Upper lobe of left lung (tissue), 6 donors: ENCODE measurements at regions not wholly inside any gene's neighbourhood (a gene's known extent, or its start where the extent isn't known, plus 50 kb on each side); places are given as distances from the start of the nearest gene placed in this dataset.

ENCODE experiments used
- ATAC-seq, 2 donors: fragments of 200-7000 bp; cut with Tn5 transposase; one replicate each; pipeline ENCODE4 v1.9.1; 2022; ENCODE audit warnings: mild to moderate bottlenecking in 2 of 2, moderate library complexity in 2 of 2; ENCODE audit not compliant: low FRiP score in 2 of 2
- DNase-seq, 2 donors: peaks; one replicate each; pipeline ENCODE4 v3.0.0-alpha.2; 2019 to 2020
- H3K27ac ChIP-seq, 4 donors: fragments of 200-600 bp; sonication (generic); one replicate each; pipeline ENCODE4 v1.5.1; 2016 to 2019
- H3K27me3 ChIP-seq, 4 donors: fragments of 200-600 bp; sonication (generic); one replicate each; pipeline ENCODE4 v1.5.1; 2017 to 2019
- H3K36me3 ChIP-seq, 4 donors: fragments of 200-600 bp; sonication (generic); one replicate each; pipeline ENCODE4 v1.5.1; 2016 to 2019
- H3K4me1 ChIP-seq, 4 donors: fragments of 200-600 bp; sonication (generic); one replicate each; pipeline ENCODE4 v1.5.1; 2018 to 2019
- H3K4me3 ChIP-seq, 4 donors: fragments of 200-600 bp; sonication (generic); one replicate each; pipeline ENCODE4 v1.5.1; 2017 to 2019; ENCODE audit warnings: mild to moderate bottlenecking in 2 of 4, moderate library complexity in 1 of 4
- H3K9me3 ChIP-seq, 4 donors: fragments of 200-600 bp; sonication (generic); one replicate each; pipeline ENCODE4 v1.5.1; 2018 to 2019
- EP300 ChIP-seq, 4 donors: sonication (generic); formaldehyde crosslinking; IDR thresholded peaks; one replicate each; pipeline ENCODE4 v1.5.1; 2017; ENCODE audit warnings: antibody characterized with exemption in 4 of 4, control low read depth in 2 of 4
- POLR2A ChIP-seq, 4 donors: fragments of 450-650 bp; IDR thresholded peaks; one replicate each; pipeline ENCODE4 v1.5.1; 2016 to 2017; ENCODE audit warnings: antibody characterized with exemption in 4 of 4, mild to moderate bottlenecking in 2 of 4
- POLR2AphosphoS5 ChIP-seq, 2 donors: sonication (generic); formaldehyde crosslinking; IDR thresholded peaks; one replicate each; pipeline ENCODE4 v1.5.1; 2017; ENCODE audit warnings: antibody characterized with exemption in 2 of 2
- WGBS, 2 donors: methylation state at CpG; one replicate each; pipeline ENCODE4 v1.1.5; 2017 to 2018; 5-methylcytosine and 5-hydroxymethylcytosine counted together
- TF ChIP-seq, protein P1 (sequence below), 6 experiments: fragments of 450-650 bp in 4 of 6; fragments of 200-600 bp in 2 of 6; sonication (generic) in 2 of 6; IDR thresholded peaks; one replicate each; pipeline ENCODE4 v1.5.1; 2016 to 2019; ENCODE audit warnings: antibody characterized with exemption in 6 of 6
- donor health status: DM: no; HTN: no; CAD: no; lungs with moderate emphysema.
- donor health status: DM: no; HTN: yes; CAD: no; lungs with severe emphysema.

DNA sequence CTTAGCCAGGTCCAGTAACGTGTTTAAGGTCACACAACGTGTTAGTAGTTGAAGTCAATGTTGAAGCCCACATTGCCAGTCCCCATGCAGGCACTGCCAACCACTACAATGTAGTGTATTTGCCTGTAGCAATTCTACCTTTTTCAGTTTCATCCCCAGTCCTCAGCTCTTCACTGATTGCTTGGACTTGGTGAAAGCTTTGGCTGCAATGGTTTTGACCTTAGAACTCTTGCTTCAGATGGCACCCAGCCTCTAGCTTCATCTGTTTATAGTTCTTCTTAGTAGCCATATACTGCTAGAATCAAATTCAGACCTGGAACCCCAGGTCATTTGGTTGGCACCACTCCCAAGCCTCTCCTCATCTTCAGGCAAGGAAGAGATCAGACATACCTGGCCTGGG, 345.4 kb upstream of the SEMA6D start:
- TF ChIP-seq POLR2AphosphoS5 (IDR thresholded peaks at IDR 0.05) (no peak), POLR2A (IDR thresholded peaks at IDR 0.05) (no peak), EP300 (IDR thresholded peaks at IDR 0.05) (no peak)
- TF ChIP-seq, protein P1, sequence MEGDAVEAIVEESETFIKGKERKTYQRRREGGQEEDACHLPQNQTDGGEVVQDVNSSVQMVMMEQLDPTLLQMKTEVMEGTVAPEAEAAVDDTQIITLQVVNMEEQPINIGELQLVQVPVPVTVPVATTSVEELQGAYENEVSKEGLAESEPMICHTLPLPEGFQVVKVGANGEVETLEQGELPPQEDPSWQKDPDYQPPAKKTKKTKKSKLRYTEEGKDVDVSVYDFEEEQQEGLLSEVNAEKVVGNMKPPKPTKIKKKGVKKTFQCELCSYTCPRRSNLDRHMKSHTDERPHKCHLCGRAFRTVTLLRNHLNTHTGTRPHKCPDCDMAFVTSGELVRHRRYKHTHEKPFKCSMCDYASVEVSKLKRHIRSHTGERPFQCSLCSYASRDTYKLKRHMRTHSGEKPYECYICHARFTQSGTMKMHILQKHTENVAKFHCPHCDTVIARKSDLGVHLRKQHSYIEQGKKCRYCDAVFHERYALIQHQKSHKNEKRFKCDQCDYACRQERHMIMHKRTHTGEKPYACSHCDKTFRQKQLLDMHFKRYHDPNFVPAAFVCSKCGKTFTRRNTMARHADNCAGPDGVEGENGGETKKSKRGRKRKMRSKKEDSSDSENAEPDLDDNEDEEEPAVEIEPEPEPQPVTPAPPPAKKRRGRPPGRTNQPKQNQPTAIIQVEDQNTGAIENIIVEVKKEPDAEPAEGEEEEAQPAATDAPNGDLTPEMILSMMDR (IDR thresholded peaks at IDR 0.05) = no peak
- Histone ChIP-seq H3K36me3 (no peaks in the 10 kb centered on the region), H3K27ac (no peak overlapping the region), H3K9me3 (no peaks in the 10 kb centered on the region), H3K4me1 (no peaks in the 10 kb centered on the region), H3K4me3 (no peak overlapping the region), H3K27me3 (no peaks in the 10 kb centered on the region)
- WGBS, 2 donors = 88 to 89% methylated on average over 2 of the region's 2 CpGs
- ATAC-seq (no peak), DNase-seq (no peak)

DNA sequence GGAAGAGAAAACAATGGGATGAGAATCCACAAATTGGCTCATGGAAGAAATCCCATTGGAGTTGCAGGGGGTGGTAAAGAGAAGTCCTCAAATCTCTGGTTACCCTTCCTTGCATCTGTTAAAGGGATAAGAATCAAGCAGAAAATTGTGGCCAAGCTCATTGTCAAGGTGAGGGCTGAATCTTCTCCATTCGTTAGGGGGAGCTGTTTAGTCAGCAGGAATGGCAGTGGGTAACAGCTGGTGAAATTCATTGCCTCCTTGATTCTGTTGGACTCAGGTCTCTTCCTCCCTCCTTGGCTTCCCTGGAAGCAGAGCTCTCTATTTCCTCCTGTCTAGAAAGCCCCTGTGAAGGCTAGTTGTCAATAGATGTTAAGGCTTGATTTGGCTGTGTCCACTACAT, 343.1 kb upstream of the SEMA6D start:
- Histone ChIP-seq H3K27ac (no peak overlapping the region), H3K9me3 (no peaks in the 10 kb centered on the region), H3K27me3 (no peaks in the 10 kb centered on the region), H3K4me1 (no peaks in the 10 kb centered on the region), H3K36me3 (no peaks in the 10 kb centered on the region), H3K4me3 (no peak overlapping the region)
- WGBS, 2 donors = 13 to 14% methylated on average over 1 of the region's 1 CpG
- TF ChIP-seq, protein P1 (IDR thresholded peaks at IDR 0.05) = no peak
- TF ChIP-seq POLR2A (IDR thresholded peaks at IDR 0.05) (no peak), POLR2AphosphoS5 (IDR thresholded peaks at IDR 0.05) (no peak), EP300 (IDR thresholded peaks at IDR 0.05) (no peak)
- DNase-seq = no peak
- ATAC-seq = no peak

DNA sequence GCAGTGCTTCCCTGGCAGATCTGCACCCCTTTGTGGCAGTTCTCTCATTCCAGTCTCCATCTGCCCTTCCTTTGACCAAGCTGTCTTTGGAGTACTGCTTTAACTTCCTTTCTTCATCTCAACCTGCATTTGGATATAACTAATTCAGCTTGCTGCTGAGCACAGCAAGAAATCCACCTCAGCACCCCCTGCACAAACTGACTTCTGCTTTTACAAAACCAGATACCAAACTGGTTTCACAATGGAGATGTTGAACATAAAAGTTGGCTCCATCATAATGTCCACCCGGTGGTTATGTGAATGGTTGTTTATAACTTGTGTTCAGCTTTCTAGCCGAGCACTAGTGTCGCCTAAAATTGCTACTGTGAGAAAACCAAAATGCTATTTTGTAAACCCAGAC, 341.1 kb upstream of the SEMA6D start:
- Histone ChIP-seq H3K9me3 (no peaks in the 10 kb centered on the region), H3K27me3 (no peaks in the 10 kb centered on the region), H3K4me3 (no peak overlapping the region), H3K27ac (no peak overlapping the region), H3K36me3 (no peaks in the 10 kb centered on the region), H3K4me1 (no peaks in the 10 kb centered on the region)
- ATAC-seq (no peak), DNase-seq (no peak)
- TF ChIP-seq EP300 (IDR thresholded peaks at IDR 0.05) = no peak
- TF ChIP-seq POLR2AphosphoS5 (IDR thresholded peaks at IDR 0.05) = no peak
- TF ChIP-seq, protein P1 (IDR thresholded peaks at IDR 0.05) = no peak
- TF ChIP-seq POLR2A (IDR thresholded peaks at IDR 0.05) = no peak
- 63 to 64% methylated on average over 3 of the region's 3 CpGs for WGBS, 2 donors

DNA sequence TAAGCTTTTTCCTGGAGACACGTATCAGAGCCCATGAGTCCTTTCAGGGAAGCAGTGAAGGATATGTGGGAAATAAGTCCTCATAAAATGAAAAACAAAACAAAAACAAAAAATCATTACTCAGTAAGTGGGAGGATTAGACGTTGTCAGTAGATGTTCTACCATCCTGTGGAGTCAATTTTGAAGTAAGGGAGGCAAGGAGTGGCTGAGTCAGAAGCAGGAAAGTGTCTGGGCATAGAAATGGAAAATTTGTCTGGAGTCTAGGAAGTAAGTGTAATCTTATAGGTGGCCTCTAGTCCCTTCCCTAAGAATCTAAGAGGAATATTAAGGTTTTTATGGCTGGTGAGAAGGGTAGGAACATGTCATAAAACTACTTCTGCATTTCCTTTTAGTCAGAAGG, 339.8 kb upstream of the SEMA6D start:
- DNase-seq = no peak
- Histone ChIP-seq H3K27ac (no peak overlapping the region), H3K4me1 (no peaks in the 10 kb centered on the region), H3K36me3 (no peaks in the 10 kb centered on the region), H3K27me3 (no peaks in the 10 kb centered on the region), H3K9me3 (no peaks in the 10 kb centered on the region), H3K4me3 (no peak overlapping the region)
- WGBS, 2 donors = 56 to 59% methylated on average over 2 of the region's 2 CpGs
- ATAC-seq = no peak
- TF ChIP-seq POLR2A (IDR thresholded peaks at IDR 0.05) (no peak), EP300 (IDR thresholded peaks at IDR 0.05) (no peak), POLR2AphosphoS5 (IDR thresholded peaks at IDR 0.05) (no peak)
- TF ChIP-seq, protein P1 (IDR thresholded peaks at IDR 0.05) = no peak

DNA sequence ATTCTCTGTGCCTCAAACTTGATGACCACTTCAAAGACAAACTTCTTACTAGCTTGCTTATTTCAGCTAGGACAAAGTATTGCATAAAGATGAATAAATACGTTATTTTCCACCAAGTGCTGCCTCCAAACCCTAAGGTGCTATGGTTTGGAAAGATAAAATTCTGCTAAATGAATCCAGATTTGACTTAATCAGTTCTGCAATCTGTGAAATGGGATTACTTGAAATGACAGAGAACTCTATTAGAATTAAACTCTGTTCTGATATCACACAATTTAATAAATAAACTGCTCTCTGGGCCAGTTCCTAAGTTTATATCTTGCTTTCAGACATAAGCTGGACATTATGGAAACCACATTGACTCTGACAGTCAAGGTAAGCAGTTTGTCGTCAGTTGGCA, 338.8 kb upstream of the SEMA6D start:
- 37 to 84% methylated on average over 2 of the region's 2 CpGs for WGBS, 2 donors
- no peaks in the 10 kb centered on the region for H3K9me3 ChIP-seq
- ATAC-seq = no peak

More for the DNA sequence above, 338.8 kb upstream of the SEMA6D start:
- Histone ChIP-seq H3K27ac (no peak overlapping the region), H3K27me3 (no peaks in the 10 kb centered on the region), H3K36me3 (no peaks in the 10 kb centered on the region), H3K4me3 (no peak overlapping the region), H3K4me1 (no peaks in the 10 kb centered on the region)
- TF ChIP-seq EP300 (IDR thresholded peaks at IDR 0.05) = no peak
- TF ChIP-seq, protein P1 (IDR thresholded peaks at IDR 0.05) = no peak
- no peak for TF ChIP-seq POLR2A (IDR thresholded peaks at IDR 0.05)
- TF ChIP-seq POLR2AphosphoS5 (IDR thresholded peaks at IDR 0.05) = no peak
- no peak for DNase-seq
